ENCODE measurements at regions not wholly inside any gene's neighbourhood (a gene's known extent, or its start where the extent isn't known, plus 50 kb on each side); places are given as distances from the start of the nearest gene placed in this dataset.
"Not testable (repeated sequence)": the region's sequence is repeated elsewhere in the genome, so short reads cannot be mapped to it uniquely, and the experiment has no call there.

- not testable (repeated sequence) for DNase-seq
Observed at GRCh38 chr1:176396604-176397395, 66.2 kb upstream of the PAPPA2 start.

GRCh38 chr1:176391621-176392020 is 71.4 kb upstream of the PAPPA2 start:
- DNase-seq = no peak

GRCh38 chr1:176384841-176385240 is 78.1 kb upstream of the PAPPA2 start:
- no peak for DNase-seq

GRCh38 chr1:176382163-176382562 is 80.8 kb upstream of the PAPPA2 start:
- DNase-seq = no peak

GRCh38 chr1:176379626-176380339 is 83.2 kb upstream of the PAPPA2 start:
- no peak for DNase-seq

- peak; percentile 53 for DNase-seq
Observed at GRCh38 chr1:176374967-176375569, 87.9 kb upstream of the PAPPA2 start.

- no peak for DNase-seq
Observed at GRCh38 chr1:176364236-176364905, 98.6 kb upstream of the PAPPA2 start.

GRCh38 chr1:176349135-176349715 is 113.8 kb upstream of the PAPPA2 start:
- not testable (repeated sequence) for DNase-seq

GRCh38 chr1:176341656-176342055 is 121.3 kb upstream of the PAPPA2 start:
- no peak for DNase-seq

GRCh38 chr1:176338877-176339276 is 124.1 kb upstream of the PAPPA2 start:
- DNase-seq = no peak

- DNase-seq = no peak
Observed at GRCh38 chr1:176330782-176331181, 123.7 kb upstream of the COP1 start.

GRCh38 chr1:176325664-176326063 is 118.6 kb upstream of the COP1 start:
- DNase-seq = no peak

- DNase-seq = no peak
Observed at GRCh38 chr1:176323472-176323871, 116.4 kb upstream of the COP1 start.

- DNase-seq = no peak
Observed at GRCh38 chr1:176315519-176316220, 108.6 kb upstream of the COP1 start.

- DNase-seq = not testable (repeated sequence)
Observed at GRCh38 chr1:176296602-176297001, 89.5 kb upstream of the COP1 start.

- DNase-seq = no peak
Observed at GRCh38 chr1:176285996-176286395, 78.9 kb upstream of the COP1 start.

GRCh38 chr1:176271572-176271971 is 64.5 kb upstream of the COP1 start:
- DNase-seq = no peak

Data from NCI-H1436 (cell line).